Thyroid gland (tissue), 4 donors: ENCODE measurements at regions not wholly inside any gene's neighbourhood (a gene's known extent, or its start where the extent isn't known, plus 50 kb on each side); places are given as distances from the start of the nearest gene placed in this dataset.

ENCODE experiments used
- CTCF ChIP-seq, 6 experiments: fragments of 200-600 bp in 3 of 6; fragments of 450-650 bp in 3 of 6; sonication (generic) in 3 of 6; IDR thresholded peaks; one replicate each; pipeline ENCODE4 v1.5.1; 2016 to 2019; ENCODE audit warnings: antibody characterized with exemption in 6 of 6, mild to moderate bottlenecking in 2 of 6, inconsistent platforms in 1 of 6, moderate library complexity in 1 of 6
- POLR2A ChIP-seq, 2 donors: fragments of 450-650 bp; IDR thresholded peaks; one replicate each; pipeline ENCODE4 v1.6.1; 2017; ENCODE audit warnings: antibody characterized with exemption in 2 of 2, mild to moderate bottlenecking in 2 of 2, moderate library complexity in 1 of 2

GRCh38 chr2:126790987-126791780 is 107.5 kb upstream of the TEX51 start:
- TF ChIP-seq CTCF (IDR thresholded peaks at IDR 0.05) (no peak), POLR2A (IDR thresholded peaks at IDR 0.05) (no peak)
